ENCODE measurements at regions not wholly inside any gene's neighbourhood (a gene's known extent, or its start where the extent isn't known, plus 50 kb on each side); places are given as distances from the start of the nearest gene placed in this dataset.

DNA sequence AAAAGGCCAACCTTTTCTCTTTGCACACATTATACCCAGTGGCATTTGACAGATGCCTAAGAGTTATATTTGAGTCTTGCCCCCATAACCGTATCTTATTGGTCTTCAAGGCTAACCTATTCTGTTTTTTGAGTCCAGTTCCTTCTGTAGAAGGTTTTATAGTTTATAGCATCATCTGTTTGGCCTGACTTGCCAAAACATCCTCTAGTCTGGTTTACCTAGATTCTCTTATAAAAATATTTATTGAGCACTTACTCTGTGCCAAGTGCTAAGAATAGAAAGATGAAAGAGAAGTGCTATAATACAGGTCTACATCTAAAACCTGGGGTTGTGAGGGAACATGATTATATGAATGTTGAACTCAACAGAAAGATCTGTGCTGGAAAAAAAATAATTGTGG lies 55.9 kb upstream of the PIP4K2A start:
- intact Hi-C loops (cut with micrococcal nuclease; ENCODE audit: unreplicated experiment) = no loop called here
- H3K27me3 Mint-ChIP-seq (ENCODE audit: insufficient read depth, unreplicated experiment) = no peaks in the 10 kb centered on the region
- no peaks in the 10 kb centered on the region for H3K4me1 ChIP-seq

DNA sequence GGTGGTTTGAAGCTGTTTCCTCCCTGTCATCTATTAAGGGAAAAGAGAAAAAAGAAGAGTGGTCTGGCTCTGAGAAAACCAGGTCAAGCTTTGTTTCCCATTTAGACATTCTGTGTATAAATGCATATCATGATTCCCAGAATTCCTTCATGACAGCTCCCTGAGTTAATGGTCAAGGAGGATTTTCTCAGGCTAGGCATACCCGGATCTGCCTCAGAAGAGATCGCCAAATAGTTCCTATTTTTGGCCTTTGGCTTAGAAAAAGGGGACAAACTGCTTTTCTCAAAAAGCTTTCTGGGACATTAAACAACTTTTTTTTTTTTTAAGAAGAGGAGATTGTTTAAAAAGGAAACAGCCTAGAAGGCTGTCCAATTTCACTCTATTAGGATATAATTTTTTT lies 53.5 kb upstream of the PIP4K2A start:
- no peaks in the 10 kb centered on the region for H3K27me3 Mint-ChIP-seq (ENCODE audit: insufficient read depth, unreplicated experiment)
- no peaks in the 10 kb centered on the region for H3K4me1 ChIP-seq
- no peak overlapping the region for H3K27ac Mint-ChIP-seq (ENCODE audit: unreplicated experiment)
- H3K36me3 ChIP-seq (ENCODE audit: control insufficient read depth, insufficient read depth, low read length) = no peaks in the 10 kb centered on the region
- intact Hi-C loops (cut with micrococcal nuclease; ENCODE audit: unreplicated experiment) = loop anchor here (10.0 kb wide), 1 partner anchor 87 kb away; no protein-coding TSS in a partner anchor
- H3K4me3 ChIP-seq (ENCODE audit: low read depth, low read length) = no peak overlapping the region
- ChIA-PET POLR2A (no interaction called here), CTCF (no interaction called here)
- no peak for DNase-seq
- peaks cover 11% of the 10 kb centered on the region for H3K4me1 Mint-ChIP-seq (ENCODE audit: low read depth, unreplicated experiment)
- no peaks in the 10 kb centered on the region for H3K27me3 ChIP-seq (replicated peaks; ENCODE audit: control insufficient read depth, insufficient read depth, low read length)
- no peaks in the 10 kb centered on the region for H3K36me3 Mint-ChIP-seq (ENCODE audit: insufficient read depth, unreplicated experiment)
- TF ChIP-seq, protein P1, sequence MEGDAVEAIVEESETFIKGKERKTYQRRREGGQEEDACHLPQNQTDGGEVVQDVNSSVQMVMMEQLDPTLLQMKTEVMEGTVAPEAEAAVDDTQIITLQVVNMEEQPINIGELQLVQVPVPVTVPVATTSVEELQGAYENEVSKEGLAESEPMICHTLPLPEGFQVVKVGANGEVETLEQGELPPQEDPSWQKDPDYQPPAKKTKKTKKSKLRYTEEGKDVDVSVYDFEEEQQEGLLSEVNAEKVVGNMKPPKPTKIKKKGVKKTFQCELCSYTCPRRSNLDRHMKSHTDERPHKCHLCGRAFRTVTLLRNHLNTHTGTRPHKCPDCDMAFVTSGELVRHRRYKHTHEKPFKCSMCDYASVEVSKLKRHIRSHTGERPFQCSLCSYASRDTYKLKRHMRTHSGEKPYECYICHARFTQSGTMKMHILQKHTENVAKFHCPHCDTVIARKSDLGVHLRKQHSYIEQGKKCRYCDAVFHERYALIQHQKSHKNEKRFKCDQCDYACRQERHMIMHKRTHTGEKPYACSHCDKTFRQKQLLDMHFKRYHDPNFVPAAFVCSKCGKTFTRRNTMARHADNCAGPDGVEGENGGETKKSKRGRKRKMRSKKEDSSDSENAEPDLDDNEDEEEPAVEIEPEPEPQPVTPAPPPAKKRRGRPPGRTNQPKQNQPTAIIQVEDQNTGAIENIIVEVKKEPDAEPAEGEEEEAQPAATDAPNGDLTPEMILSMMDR (IDR thresholded peaks at IDR 0.05; ENCODE audit: insufficient read depth in 1 of 2, low read depth in 1 of 2, low read length in 1 of 2, severe bottlenecking in 1 of 2, unreplicated experiment in 1 of 2) = no peak
- H3K9me3 ChIP-seq = peaks cover 15% of the 10 kb centered on the region
- no peak overlapping the region for H3K4me3 Mint-ChIP-seq (ENCODE audit: unreplicated experiment)
- no TSS peak for BruUV-seq (replicated peaks)
- H3K9me3 Mint-ChIP-seq (ENCODE audit: unreplicated experiment) = peaks cover 22% of the 10 kb centered on the region

More for the DNA sequence above, 55.9 kb upstream of the PIP4K2A start:
- H3K4me3 ChIP-seq (ENCODE audit: low read depth, low read length) = no peak overlapping the region
- BruUV-seq (replicated peaks) = no TSS peak
- TF ChIP-seq, protein P1 (IDR thresholded peaks at IDR 0.05; ENCODE audit: insufficient read depth in 1 of 2, low read depth in 1 of 2, low read length in 1 of 2, severe bottlenecking in 1 of 2, unreplicated experiment in 1 of 2) = no peak
- no peak for DNase-seq
- H3K9me3 ChIP-seq = peaks cover 18% of the 10 kb centered on the region
- Mint-ChIP-seq H3K4me3 (ENCODE audit: unreplicated experiment) (no peak overlapping the region), H3K27ac (ENCODE audit: unreplicated experiment) (no peak overlapping the region), H3K36me3 (ENCODE audit: insufficient read depth, unreplicated experiment) (no peaks in the 10 kb centered on the region), H3K9me3 (ENCODE audit: unreplicated experiment) (peaks cover 22% of the 10 kb centered on the region), H3K4me1 (ENCODE audit: low read depth, unreplicated experiment) (peaks cover 11% of the 10 kb centered on the region)
- no peaks in the 10 kb centered on the region for H3K27me3 ChIP-seq (replicated peaks; ENCODE audit: control insufficient read depth, insufficient read depth, low read length)
- H3K36me3 ChIP-seq (ENCODE audit: control insufficient read depth, insufficient read depth, low read length) = no peaks in the 10 kb centered on the region
- ChIA-PET POLR2A (no interaction called here), CTCF (no interaction called here)

DNA sequence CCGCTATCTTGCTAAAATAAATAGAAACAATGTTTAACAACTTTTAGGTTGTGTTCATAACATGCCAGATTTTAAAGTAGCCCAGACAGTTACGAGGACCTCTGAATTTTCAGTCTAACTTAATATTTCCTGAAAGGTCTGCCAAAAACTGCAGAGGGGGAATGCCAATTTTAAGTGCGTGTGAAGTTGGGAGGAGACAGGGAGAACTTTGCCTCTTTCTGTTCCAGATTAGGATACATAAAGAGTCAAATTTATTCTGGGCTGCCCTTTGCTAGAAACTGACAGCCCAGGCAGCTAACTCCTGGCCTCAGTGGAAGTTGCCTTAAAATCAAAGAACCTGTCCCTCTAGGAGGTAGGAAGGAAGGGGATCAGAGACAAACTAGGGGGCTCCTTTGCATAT lies 52.3 kb upstream of the PIP4K2A start:
- H3K9me3 ChIP-seq = peaks cover 15% of the 10 kb centered on the region
- Mint-ChIP-seq H3K4me3 (ENCODE audit: unreplicated experiment) (no peak overlapping the region), H3K36me3 (ENCODE audit: insufficient read depth, unreplicated experiment) (no peaks in the 10 kb centered on the region), H3K27ac (ENCODE audit: unreplicated experiment) (no peak overlapping the region), H3K27me3 (ENCODE audit: insufficient read depth, unreplicated experiment) (no peaks in the 10 kb centered on the region), H3K9me3 (ENCODE audit: unreplicated experiment) (peaks cover 22% of the 10 kb centered on the region), H3K4me1 (ENCODE audit: low read depth, unreplicated experiment) (peaks cover 17% of the 10 kb centered on the region)
- CTCF ChIA-PET = no interaction called here
- intact Hi-C loops (cut with micrococcal nuclease; ENCODE audit: unreplicated experiment) = loop anchor here (10.0 kb wide), 1 partner anchor 88 kb away; no protein-coding TSS in a partner anchor
- TF ChIP-seq, protein P1 (IDR thresholded peaks at IDR 0.05; ENCODE audit: insufficient read depth in 1 of 2, low read depth in 1 of 2, low read length in 1 of 2, severe bottlenecking in 1 of 2, unreplicated experiment in 1 of 2) = no peak
- POLR2A ChIA-PET = no interaction called here
- H3K27me3 ChIP-seq (replicated peaks; ENCODE audit: control insufficient read depth, insufficient read depth, low read length) = no peaks in the 10 kb centered on the region
- no peaks in the 10 kb centered on the region for H3K4me1 ChIP-seq
- no peaks in the 10 kb centered on the region for H3K36me3 ChIP-seq (ENCODE audit: control insufficient read depth, insufficient read depth, low read length)
- no peak for DNase-seq
- H3K4me3 ChIP-seq (ENCODE audit: low read depth, low read length) = no peak overlapping the region
- BruUV-seq (replicated peaks) = no TSS peak

Measured in Caco-2 (cell line).